HG02870 (cell line): ENCODE measurements at regions not wholly inside any gene's neighbourhood (a gene's known extent, or its start where the extent isn't known, plus 50 kb on each side); places are given as distances from the start of the nearest gene placed in this dataset.
"Not testable (repeated sequence)": the region's sequence is repeated elsewhere in the genome, so short reads cannot be mapped to it uniquely, and the experiment has no call there.

Experiments used
- ATAC-seq: cut with Tn5 transposase; IDR thresholded peaks from one replicate; pipeline ENCODE4 v1.9.1; 2021; ENCODE audit warnings: mild to moderate bottlenecking, moderate library complexity; ENCODE audit not compliant: unreplicated experiment

DNA sequence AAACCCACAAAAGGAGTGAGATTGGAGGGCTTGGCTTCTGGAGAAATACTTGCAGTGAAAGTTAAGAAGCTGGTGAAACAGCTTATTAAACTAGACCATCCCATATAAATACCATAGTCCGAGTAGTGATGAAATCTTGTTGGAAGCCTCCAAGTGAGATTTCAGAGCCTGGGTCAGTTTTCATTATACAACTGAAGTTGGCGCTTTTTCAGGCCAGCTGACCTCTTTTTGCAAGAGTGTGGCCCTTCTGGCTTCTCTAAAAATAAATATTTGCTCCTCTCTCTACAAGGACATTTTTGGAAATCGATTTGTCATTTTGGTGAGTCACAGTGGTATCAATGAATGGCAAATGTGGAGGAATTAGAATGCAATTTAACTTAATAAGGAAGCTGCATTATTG, 51.2 kb upstream of the THRB start:
- ATAC-seq: no peak

DNA sequence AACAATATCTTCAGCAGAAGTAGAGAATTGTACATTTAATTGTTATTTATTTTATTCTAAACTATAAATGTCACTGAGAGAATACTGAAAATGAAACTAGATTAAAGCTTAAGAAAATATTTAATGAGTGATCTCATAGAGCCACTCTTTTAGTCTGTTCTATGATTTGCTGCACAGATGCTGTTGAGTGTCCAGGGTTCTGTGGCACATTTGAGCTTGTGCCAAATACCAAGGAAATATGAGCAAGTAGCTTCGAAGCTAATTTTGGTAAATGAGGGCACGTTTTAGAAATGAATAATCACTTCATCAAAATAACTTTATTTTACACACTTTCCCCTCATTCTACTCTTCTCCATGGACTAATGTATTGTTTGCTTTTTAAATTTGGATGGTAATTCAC, 53.6 kb upstream of the THRB start:
- no peak for ATAC-seq

DNA sequence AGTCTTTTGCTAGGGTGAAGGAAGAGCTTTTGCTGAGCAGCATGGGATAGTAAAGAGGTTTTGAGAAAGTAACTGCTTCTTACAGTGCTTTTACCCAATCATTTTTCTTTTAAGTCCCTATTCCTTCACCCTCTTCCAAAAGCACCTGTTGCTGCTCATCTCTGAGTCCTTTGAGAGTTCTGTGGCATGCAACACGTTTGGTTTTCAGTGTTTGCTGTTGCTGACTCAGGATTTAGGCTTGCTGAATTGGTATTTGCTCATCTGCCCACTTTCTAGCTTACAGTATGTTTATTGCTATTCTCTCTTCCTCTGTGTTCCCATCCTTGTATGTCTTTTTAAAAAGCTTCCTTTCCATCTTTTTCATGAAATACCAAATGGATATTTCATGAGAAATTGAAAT, 55.9 kb upstream of the THRB start:
- no peak for ATAC-seq

DNA sequence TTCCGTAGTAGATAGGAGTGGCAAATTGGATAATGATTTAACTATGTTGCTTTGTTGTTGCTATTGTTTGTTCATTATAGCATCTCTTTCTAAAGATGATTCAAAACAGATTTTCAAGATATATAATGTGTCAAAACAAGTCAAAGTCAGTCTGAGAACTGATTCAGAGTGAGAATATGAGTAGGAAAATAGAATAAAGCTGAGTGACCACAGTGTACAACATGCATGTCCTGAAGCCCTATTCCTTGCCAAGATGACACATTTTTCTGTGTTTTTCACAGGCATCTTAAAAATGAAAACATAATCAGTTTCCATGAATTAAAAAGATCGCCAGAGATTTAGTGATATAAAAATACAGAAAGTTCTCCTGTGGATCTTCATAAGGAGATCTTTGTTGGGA, 57.0 kb upstream of the THRB start:
- ATAC-seq: no peak

- ATAC-seq: peak; percentile 96
These were observed 68.2 kb upstream of the THRB start for GRCh38 chr3:24562895-24563294.

DNA sequence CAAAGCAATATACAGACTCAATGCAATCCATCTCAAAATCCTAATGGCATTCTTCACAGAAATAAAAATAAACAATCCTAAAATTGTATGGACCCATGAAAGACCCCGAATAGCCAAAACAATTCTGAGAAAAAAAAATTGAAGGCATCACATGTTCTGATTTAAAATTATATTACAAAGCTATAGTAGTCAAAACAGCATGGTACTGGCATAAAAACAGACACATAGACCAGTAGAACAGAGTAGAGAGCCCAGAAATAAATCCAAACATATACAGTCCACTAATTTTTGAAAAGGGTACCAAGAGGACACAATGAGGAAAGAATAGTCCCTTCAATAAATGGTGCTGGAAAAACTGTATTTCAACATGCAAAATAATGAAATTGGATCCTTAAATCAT, 70.4 kb upstream of the THRB start:
- ATAC-seq: no peak

DNA sequence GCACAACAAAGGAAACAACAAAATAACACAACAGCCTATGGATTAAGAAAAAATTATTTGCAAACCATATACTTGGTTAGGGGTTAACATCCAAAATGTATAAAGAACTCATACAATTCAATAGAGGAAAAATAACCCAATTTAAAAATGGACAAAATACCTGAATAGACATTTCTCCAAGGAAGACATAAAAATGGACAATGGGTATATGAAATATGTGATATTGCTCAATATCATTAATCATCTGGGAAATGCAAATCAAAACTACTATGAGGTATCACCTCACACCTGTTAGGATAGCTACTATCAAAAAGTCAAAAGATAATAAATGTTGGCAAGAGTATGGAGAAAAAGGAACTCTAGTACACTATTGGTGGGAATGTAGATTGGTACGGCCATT, 71.0 kb upstream of the THRB start:
- ATAC-seq: no peak

GRCh38 chr3:24566927-24567326, 72.3 kb upstream of the THRB start:
- no peak for ATAC-seq

DNA sequence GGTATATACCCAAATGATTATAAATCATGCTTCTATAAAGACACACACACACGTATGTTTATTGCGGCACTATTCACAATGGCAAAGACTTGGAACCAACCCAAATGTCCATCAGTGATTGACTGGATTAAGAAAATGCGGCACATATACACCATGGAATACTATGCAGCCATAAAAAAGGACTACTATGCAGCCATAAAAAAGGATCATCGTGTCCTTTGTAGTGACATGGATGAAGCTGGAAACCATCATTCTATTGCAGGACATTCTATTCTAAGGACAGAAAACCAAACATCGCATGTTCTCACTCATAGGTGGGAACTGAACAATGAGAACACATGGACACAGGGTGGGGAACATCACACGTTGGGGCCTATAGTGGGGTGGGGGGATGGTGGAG, 77.8 kb upstream of the THRB start:
- ATAC-seq: not testable (repeated sequence)

DNA sequence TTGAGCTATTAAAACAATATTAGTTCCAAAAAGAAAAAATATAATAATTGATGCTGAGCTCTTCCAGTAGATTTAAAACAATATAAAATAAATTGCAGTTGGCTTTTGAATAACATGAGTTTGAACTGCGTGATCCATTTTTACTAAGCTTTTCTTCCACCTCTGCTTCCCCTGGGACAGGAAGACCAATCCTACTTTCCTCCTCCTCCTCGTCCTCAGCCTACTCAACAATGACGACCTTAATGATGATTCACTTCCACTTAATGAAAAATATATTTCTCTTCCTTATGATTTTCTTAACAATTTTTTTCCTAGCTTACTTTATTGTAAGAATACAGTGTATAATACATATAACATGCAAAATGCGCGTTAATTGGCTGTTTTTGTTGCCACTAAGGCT, 78.9 kb upstream of the THRB start:
- no peak for ATAC-seq

DNA sequence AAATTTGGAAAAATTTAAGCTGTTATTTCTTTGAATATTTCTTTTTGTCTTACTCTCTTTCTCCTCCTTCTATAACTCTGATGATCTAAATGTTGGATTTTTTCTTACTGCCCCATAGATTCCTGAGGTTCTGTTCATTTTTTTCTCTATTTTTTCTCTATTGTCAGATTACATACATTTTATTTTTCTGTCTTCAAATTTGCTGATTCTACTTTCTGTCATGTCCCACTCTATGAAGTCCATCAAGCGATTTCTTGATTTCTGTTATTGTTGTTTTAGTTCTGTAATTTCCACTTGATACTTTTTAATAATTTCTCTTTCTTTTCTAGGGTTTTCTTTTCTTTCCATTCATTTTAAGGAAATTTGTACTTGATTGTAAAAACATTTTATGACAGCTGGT, 83.7 kb upstream of the THRB start:
- no peak for ATAC-seq

- ATAC-seq: no peak
These were observed 84.3 kb upstream of the THRB start for GRCh38 chr3:24578951-24579421.

- no peak for ATAC-seq
These were observed 88.1 kb upstream of the THRB start for GRCh38 chr3:24582431-24583403.

GRCh38 chr3:24586920-24587319, 92.3 kb upstream of the THRB start:
- ATAC-seq: no peak

- ATAC-seq: no peak
These were observed 94.2 kb upstream of the THRB start for GRCh38 chr3:24588629-24589512.

DNA sequence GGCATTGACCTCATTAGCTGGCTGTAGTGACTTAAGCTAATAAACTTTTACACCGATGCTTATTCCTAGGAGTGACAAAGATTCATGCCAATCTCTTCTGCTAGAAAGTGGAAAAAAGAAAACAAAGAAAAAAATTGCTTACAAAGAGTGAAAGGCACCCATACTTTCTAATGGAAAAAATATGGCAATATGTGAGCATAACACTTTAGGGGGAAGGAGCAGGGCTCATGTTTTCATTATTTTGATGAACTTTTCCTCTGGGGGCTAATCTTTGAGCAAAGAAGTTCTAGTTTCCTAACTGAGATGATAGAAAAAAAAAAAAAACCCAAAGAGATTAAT, 94.8 kb upstream of the THRB start:
- ATAC-seq: no peak

DNA sequence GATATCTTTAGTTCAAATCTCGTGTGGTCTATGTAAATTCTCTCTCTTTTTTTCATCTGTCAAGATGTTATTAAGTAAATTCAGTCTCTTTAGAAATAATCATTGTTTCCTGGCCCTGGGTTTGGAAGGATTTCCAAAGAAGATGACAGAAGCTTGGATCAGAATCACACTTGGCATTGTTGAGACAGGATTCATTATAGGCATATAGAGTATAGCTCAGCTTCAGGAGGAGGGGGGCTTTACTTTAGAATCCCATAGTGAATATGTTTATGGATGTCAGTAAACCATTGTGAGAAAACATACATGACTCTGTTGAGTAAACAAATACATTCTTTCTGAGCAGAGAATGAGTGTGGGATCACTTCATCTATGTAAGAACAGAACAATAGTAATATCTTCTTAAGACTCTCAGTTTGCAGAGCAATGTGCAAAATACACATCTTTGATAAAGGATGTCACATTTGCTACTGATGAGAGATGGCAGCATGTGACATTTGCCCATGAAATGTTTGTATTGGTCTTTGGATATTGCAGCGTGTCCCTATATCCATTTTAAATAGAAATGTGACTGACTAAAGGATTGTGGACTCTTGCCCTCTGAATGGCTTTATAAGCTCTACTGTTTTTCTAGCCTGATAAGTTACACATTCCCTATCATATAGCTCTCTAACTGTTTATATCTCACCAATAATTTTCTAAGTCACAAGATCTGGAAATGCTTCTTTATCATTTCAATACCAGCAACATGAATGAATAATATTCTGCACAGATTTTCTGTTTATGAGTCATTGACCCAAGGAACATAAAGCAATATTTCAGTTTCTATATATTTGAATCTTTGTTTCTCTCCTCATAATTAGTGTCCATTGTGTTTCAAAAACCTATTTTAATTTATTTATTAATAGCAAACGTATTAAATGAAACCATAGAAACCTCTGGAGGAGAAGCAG, 95.6 kb upstream of the THRB start:
- ATAC-seq: no peak

DNA sequence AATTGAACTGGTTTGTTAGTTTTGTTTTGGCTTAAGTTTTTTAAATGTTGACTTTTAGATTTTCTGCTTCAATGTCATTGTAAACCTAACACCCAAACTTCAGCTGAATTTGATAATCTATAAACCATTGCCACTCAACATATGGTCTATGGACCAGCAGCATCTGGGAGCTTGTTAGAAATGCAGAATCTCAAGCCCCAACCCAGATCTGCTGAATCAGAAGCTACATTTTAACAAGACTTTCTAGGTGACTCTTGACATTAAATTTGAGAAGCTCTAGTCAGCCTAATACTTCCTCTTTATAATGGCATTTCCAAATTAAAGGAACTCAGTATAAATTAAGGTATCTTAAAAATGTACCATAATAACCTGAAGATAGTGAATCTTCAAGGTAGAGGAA, 96.5 kb upstream of the THRB start:
- no peak for ATAC-seq

DNA sequence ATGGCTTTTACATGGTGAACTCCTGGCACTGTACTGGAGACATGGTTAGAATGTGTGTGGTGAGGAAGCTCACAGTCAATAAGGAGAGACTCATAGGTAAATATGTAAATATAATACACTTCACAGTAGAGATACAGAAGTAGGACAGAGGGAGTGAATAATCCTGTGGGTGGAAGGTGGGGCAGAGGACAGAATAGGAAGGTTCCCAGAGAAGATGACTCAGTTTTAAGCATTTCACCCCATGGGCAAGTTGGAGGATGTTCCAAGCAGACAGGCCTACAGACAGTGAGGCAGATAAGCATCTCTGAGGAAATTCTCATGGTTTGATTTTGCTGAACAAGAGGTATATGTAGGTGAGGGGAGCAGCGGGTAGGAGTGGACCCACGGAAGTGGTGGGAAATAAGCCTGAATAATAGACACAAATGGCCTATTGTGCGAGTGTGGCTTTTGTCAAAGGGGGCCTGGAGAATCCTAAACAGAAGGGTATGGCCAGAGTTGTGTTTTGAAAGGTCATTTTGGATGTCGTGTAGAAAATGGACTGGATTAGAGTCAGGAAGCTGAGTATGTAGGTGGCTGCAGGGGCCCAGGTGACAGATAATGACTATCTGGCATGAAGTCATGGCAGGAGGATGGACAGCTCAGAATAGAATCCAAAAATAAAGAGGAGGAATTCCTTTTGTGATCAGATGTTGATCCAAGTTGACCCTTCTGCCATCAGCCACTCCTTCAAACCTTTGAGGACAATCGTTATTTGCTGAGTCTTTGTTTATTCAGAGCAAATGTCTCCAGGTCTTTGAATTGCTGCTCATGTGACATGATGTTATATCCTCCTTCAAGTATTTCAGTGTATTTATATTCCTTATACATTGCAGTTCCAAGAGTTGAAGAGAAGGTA, 97.3 kb upstream of the THRB start:
- no peak for ATAC-seq

- ATAC-seq: no peak
These were observed 99.5 kb upstream of the THRB start for GRCh38 chr3:24594161-24594560.
